ENCODE measurements at regions not wholly inside any gene's neighbourhood (a gene's known extent, or its start where the extent isn't known, plus 50 kb on each side); places are given as distances from the start of the nearest gene placed in this dataset.

DNA sequence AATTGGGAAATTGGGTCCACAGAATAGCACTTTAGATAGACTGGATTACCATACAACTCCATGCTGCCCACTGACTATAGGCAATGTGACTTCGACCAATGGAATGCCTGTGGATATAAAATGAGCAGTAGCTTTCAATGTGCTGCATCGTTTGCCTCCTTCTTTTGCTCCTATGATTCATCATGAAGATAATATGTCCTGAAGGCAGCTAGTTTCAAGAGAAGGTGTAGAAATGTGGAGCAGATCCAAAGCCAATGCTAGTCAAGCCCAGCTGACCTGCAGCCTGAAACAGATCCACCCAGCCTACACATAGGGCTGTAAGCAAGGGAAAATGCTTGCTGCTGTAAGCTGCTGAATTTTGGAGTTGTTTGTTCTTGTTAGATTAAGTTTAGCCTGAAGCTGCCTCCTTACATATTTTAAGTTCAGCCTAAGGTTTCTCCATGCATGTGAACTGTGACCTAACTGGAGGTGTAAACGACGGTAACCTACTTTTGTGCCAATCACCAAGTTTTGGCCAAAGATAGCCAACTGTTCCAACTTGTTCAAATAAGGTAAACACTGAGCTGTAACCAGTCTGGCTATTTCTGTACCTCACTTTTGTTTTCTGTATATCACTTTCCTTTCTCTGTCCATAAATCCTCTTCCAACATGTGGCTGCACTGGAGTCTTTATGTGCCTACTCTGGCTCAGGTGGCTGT is 169.1 kb upstream of the AVPR1A start:
- intact Hi-C loops (cut with micrococcal nuclease) = no loop called here

DNA sequence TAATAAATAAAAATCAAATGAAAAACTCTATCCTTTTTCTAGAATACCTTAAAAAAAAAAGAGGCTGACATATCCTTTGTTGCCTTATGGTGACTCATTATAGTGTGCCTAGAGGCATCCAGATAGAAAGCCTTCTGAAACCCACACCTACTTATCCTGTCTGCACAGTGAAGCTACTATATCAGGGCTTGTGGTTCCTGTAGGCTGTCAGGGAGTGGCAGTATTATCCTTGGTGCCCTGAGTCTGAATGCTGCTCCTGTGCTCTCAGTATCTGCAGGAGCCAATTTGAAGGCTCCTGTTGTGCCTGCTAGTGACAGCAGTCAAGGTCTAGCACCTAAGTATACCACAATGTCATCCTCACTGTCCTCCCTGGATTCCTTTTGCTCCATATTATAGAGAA is 168.4 kb upstream of the AVPR1A start:
- intact Hi-C loops (cut with micrococcal nuclease) = no loop called here

DNA sequence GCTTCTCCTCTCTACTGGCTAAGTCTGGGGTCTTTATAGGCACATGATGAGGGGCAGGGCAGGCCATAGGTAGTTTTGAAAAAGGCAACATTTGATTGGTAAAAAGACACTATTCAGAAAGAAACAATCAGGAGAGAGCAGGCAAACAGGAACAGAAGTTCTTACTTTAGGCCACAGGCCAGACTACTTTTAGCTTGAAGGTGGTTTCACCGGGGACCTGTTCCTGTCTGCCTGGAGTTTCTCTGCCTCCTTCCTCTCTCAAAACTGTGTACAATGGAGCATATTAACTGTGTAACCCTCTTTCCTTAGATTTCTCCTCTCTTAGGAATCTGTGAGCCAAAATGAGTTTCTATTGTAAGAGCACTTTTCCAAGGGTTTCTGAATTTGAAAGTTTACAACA is 167.9 kb upstream of the AVPR1A start:
- intact Hi-C loops (cut with micrococcal nuclease) = no loop called here

DNA sequence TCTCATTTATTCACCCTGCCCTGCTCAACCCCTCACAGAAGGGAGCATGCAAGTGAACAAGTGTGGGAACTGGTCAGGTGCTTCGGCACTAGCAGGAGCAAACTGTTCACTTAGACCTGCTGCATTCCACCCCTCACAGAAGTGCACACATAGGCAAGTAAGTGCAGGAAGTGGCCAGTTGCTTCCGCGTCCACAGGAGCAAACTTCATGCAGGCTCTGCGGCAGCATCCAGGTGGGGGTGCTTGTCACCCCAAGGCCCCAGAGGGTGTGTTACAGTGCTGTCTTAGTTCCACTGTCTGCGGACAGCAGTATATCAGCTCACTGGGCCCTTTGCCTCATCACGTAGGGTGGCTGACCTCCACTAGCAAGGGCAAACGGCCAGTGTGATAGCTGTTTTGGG is 167.3 kb upstream of the AVPR1A start:
- intact Hi-C loops (cut with micrococcal nuclease) = no loop called here

DNA sequence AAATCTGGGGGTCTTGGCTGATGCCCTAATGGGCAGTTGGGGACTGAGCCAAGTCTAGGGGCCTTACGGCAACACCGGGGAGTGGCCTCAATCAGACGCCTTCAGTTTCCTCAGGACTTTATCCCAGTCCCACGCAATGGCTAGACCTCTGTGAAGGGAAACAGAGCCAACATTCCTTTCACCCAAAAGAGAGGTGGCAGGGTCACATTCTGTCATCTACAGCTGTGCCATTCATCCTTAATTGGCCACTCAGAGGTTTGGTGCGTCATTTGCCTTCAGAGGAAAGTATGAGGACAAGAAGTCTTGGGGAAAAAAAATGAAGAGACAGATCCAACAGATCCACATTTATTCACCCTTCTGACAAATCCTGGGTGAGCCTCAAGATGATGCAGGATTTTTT is 166.9 kb upstream of the AVPR1A start:
- intact Hi-C loops (cut with micrococcal nuclease) = no loop called here

DNA sequence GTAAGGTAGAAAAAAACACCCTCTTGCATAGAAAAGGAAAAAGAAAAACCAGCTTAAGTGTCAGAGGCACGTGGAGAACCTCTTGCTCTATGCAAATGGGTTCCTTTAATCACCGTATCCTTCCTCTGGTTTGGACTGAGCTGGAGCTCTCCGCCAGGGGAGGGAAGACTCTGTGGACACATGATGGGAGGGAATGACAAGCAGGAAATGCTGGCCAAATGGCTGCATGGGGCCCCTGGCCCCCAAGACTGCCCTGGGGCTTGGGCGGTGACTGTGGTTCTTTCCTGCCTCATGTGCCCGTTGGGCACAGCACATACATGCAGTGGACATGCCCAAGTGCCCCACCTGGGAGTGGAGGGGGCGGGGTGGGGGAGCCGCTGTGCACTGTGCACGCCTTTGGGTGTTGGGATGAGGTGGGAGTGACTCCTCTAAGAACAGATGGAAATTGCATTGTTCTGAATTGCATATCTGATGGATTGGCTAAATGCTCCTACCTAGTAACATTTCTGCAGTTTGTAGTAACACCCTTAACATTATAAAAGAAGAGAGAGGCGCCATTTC is 166.4 kb upstream of the AVPR1A start:
- intact Hi-C loops (cut with micrococcal nuclease) = no loop called here

DNA sequence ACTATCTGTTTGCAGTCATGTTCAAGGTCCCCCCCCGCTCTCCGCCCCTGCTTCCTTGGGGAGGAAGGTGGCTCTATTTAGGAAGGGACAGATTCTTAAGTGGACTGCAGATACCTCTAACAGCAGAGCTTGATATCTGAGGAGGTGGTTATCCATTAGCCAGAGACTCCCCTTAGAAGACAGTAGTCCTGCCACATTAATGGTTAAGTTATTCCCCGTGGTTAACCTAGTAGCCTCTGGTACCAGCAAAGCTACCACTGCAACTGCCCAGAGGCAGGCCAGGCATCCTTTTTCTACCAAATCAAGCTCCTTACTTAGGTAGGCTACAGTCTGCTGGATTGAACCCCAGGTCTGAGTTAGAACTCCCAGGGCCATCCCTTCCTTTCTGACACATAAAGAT is 162.1 kb upstream of the AVPR1A start:
- intact Hi-C loops (cut with micrococcal nuclease) = no loop called here

DNA sequence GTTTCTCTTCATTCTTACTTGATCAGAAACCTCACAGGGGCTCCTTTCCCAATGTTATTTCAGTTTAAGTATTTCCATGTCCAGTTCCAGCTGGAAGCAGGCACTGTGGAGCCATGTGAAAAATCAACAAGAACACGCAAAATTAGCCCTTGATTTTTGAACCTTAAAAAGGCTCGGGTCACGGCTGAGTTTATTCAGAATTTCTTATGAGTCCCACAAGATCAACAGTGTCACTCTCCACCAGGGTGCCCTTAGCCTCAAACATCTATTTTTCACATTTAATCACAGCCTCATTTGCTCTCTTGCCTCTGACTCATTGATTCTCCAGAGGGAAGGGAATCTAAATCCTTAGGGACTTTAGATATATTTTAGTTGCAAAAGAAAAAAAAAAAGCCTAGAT is 157.7 kb upstream of the AVPR1A start:
- intact Hi-C loops (cut with micrococcal nuclease) = no loop called here

DNA sequence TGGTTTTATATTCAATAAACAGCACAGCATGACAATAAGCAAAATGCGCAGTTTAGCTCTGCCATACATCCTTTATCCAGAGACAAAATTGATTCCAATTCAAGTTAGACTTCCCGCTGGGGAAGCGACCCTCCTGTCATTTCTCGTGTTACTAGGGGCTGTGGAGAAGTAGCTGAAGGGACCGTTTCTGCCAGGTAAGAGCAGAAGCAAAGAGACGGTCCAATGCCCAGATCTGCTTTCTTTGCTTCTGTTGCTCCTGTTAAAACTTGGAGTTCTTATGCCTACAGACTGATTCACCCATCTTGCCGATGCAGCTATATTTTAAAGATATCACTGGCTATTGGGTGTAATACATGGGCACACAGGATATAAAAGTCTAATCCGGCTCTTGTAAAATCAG is 156.8 kb upstream of the AVPR1A start:
- intact Hi-C loops (cut with micrococcal nuclease) = no loop called here

DNA sequence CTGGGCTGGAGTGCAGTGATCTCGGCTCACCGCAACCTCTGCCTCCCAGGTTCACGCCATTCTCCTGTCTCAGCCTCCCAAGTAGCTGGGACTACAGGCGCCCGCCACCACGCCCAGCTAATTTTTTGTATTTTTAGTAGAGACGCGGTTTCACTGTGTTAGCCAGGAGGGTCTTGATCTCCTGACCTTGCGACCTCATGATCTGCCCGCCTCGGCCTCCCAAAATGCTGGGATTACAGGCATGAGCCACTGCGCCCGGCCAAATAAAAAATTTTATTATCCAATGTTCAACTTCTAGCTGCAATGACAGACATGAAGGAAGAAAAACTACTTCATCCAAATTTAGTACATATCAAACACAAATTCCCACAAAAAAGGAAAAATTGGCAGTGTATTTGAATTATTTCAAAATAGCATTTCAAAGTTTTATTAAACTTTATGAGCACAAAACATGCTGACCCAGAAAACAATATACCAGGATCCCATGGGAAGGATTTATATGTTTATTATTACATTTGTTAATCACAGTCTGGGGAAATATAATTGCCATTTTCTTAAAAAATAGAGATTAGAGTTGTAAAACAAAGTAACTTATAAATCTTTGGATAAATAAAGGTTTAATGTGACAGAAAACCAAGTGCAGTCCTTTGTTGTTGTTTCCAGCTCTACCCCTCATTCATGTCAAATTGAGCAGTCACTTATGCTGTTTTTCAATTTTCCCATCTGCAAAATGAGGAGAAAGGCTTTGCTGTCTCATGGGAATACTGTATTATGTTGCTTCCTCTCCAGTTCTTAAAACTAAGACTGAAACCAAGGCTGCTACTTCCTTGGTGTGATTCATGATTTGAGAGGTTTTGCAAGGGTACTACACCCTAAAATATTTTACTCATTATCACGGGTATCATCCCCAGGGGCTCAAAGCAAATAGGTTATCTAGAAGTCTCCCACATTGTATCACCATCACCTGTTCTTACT is 155.2 kb upstream of the AVPR1A start:
- intact Hi-C loops (cut with micrococcal nuclease) = no loop called here

DNA sequence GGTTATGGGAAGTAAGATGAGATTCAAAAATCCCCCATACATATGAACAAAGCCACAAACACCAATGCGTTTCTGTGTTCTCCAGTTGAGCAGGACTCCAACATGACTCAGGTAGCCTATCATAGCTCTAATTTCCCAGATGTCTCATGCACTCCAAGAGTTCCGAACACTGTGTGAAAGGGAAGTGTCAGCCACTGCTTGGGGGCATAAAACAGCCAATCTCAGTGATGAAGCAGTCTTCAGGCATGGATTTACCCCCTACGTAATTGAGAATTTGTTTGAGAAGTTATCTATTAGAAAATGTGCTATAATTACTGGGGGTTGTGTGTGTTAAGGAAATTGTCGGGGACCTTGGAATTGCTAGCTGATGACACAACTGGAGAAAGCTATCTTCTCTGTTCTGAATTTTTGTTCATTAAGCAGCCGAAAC is 153.9 kb upstream of the AVPR1A start:
- intact Hi-C loops (cut with micrococcal nuclease) = no loop called here

DNA sequence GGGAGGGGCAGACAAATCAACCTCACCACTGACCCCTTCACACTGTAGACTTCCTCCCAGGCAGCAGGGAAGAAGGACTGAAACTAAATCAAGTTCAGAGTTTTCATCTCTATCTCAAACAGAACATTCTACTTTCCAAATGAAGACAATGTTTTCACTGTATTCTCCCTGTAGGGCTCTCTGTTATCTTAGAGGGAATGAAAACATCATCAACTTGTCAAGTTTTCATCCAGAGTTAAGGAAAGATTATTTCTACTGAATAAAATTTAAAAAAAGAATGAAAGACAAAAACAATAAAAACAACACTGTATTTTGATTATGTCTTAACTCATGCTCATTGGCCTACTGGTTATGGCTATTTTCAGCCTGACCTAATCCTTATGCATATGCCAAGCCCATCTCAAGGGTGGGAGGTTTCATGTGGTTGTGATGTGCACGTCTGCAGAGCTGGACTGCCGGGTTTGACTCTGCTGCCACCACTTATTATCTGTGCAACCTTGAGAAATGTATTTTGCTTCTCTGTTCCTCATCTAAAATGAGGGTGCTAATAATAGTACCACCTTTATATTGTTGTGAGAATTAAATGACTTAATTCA is 152.0 kb upstream of the AVPR1A start:
- intact Hi-C loops (cut with micrococcal nuclease) = no loop called here

DNA sequence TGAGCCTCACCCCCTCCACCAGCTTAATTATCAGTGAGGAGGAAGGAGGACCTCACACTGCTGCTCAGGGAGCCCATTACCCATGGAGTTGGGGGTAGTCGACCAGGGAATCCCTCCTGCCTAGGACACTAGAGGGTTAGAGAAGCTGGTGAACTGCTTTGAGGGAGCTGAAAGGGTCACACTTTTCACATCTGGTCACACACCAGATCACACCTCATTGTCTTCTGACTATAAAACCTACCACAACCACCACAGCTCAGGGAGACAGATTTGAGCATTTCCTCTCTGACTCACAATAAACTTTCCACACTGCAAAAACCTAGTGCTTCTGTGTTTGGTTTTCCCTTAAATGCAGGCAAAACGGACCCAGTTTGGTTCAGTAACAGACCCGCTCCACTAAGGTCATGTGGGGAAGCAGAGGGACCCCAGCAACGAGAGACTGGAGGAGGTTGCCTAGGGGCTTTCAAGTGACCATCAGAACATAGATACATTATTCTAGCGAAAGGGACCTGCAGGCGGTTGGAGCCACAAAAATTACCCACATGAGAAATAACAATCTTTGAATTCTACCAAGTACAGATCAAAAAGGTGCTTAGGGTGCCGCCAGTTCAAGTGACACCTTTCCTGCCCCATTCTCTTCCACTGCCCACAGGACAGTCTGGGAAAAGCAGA is 151.4 kb upstream of the AVPR1A start:
- intact Hi-C loops (cut with micrococcal nuclease) = no loop called here

DNA sequence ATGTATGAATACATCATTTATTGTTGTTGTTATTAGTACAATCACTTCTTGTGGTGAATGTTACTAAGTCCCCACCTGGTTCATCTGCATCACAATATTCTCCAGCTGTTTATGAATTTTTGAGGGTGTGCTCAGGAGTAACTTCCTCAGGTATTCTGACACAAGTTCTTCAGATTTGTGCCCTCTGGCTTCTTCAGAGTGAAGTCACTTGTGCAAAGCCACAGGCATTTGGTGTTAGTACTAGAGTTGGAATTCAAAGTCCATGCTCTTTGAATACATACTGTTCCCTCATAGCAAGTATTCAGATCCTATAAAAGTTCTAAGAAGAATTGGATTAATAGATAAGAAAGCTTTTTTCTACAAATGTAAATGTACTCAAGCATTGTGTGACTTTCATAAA is 150.3 kb upstream of the AVPR1A start:
- intact Hi-C loops (cut with micrococcal nuclease) = no loop called here

DNA sequence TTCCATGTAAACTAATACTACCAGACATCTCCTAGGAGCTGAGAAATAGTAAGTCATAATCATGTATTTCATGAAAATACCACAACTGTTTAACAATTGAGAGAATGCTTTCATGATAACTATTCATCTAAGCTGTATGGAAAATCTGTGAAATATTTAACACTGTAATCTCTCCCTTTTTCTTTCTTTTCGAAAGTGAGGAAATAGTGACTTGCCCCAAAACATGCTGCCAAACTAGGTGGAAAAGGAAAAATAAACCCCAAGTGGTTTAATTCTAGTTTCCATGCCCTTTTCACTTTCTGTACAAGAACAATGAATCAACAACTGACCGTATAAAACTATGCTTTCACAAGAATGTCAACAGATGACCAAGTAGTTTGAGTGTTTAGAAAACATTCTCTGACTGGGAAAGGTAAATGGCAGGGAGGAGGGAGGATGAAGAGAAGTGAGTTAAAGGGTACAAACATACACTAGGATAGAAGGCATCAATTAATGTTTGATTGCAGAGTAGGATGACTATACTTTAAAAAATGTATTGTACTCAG is 147.5 kb upstream of the AVPR1A start:
- intact Hi-C loops (cut with micrococcal nuclease) = no loop called here

DNA sequence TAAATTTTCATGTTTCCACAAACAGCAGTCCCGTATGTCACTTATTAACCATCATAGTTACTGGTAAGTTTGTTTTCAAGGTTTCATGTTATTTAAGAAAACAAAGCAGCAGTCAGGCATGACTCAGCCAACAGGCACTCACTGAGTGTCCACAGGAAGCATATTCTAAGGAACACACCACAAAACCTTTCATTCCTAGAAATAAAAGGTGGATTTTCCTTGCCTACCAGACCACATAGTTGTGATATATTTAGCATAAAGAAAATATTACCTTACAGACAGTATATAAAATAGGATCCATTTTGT is 143.3 kb upstream of the AVPR1A start:
- intact Hi-C loops (cut with micrococcal nuclease) = no loop called here

DNA sequence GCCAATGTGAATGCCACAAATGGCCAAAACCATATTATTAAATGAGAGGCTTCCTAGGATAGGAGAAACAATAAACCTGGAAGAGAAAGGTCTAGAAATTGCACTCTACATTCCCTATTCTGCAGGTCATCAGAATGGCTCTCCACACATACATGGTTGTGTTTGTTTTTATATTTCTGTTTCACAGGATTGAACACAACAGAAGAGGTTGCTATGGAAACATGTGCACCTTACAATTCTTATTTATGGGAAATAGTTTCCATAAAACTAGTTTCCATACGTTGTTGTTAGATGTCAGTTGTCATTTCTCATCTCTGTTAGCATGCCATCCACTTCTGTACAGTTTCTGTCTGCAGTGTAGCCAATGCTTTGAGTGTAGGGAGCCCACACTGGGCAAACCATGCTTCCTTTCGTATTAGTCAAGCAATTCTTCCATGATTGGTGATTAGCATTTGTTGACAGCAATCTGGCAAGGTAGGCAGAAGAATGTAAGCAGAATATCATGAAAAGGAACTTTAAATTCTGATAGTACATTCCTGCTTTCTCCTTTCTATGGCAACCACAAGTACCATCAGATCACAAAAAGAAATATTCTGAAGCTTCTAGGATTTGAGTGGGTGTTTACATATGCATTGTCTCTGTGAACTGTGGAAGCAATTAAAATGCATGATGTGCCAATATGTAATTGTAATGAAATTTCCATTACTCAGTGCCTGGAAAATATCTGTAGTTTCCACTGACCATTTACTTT is 141.6 kb upstream of the AVPR1A start:
- intact Hi-C loops (cut with micrococcal nuclease) = no loop called here

DNA sequence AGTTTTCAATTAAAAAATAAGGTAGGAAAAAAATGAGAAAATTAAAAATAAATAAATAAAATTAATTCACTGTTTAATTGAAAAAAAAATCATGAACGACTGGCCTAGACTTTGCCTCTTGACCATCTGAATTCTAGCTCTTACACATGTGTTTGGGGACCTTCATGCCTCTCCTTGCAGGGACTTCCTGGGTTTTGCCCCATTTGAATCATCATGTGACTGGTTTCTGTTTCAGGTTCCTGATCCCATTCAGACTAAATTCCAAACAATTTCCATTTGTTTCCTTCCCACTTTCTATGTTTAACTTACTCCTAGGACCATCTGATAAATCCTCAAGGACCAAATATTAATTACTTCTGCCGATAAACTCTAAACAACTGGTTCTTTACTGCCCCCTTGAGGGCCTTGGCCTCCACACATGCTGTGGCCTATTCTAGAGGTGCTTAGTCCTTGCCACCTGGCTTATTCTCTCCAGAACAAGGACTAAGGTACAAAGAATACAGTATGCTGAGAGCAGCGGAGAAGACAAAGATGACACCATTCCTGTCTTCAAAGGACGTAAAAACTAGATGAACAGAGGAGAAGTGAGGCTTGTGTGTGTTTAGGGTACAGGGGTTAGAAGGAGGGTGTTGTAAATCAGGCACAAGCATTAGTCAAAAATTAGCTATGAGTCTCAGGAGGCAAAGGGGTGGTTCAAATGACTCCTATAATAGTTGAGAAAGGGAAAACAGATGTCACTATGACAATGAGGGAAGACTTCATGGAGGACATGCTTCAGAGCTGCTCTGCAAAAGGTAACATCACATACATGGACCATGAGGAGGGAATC is 125.8 kb upstream of the AVPR1A start:
- intact Hi-C loops (cut with micrococcal nuclease) = no loop called here

DNA sequence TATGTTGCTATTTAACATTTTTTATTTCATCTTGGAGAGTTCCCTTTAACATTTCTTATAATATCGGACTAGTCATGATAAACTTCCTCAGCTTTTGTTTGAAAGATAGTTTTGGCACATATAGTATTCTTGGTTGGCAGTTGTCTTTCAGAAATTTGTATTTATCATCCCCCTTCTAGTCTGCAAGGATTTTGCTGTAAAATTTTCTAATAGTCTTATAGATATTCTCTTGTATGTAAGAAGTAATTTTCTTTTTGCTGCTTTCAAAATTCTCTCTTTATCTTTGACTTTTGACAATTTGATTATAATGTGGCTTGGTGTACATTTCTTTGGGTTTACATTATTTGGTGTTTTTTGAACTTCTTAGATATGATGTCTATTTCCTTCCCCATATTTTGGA is 116.0 kb upstream of the AVPR1A start:
- intact Hi-C loops (cut with micrococcal nuclease) = no loop called here

DNA sequence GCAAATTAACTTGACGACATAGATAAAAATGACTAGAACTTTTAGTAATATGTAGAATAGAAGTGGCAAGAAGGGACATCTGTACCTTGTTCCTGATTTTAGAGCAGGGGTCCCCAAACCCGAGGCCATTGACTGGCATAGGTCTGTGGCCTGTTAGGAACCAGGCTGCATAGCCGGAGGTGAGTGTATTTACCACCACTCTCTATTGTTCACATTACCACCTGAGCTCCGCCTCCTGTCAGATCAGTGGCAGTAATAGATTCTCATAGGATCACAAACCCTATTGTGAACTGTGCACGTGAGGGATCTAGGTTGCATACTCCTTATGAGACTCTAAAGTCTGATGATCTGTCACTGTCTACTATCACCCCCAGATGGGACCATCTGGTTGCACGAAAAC is 113.6 kb upstream of the AVPR1A start:
- intact Hi-C loops (cut with micrococcal nuclease) = no loop called here
